IPS-NIHi11 (cell line): ENCODE measurements at regions not wholly inside any gene's neighbourhood (a gene's known extent, or its start where the extent isn't known, plus 50 kb on each side); places are given as distances from the start of the nearest gene placed in this dataset.
"Not testable (repeated sequence)": the region's sequence is repeated elsewhere in the genome, so short reads cannot be mapped to it uniquely, and the experiment has no call there.

Experiments
- DNase-seq: peaks from one replicate; pipeline ENCODE4 v3.0.0; 2012; ENCODE audit warnings: mixed read lengths, low spot score

DNA sequence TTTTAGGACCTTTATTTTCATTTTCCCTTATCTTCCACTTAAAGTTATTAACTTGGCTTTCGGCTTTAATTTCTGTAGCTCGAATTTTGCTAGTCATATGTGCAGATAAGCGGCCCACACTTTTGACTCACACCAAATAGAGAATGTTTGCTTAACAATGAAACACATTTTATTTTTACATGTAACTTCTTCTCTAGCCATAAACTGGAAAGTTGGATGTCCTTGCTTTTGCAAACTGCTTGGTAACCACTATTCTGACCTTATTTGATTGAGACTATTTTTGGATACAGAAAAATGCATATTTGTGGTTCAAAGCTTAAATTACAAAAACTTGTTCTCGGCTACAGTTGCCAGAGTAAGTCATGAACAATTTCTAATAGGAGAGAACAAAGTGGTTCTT, 600.0 kb downstream of the KCTD12 start:
- DNase-seq, result no peak

DNA sequence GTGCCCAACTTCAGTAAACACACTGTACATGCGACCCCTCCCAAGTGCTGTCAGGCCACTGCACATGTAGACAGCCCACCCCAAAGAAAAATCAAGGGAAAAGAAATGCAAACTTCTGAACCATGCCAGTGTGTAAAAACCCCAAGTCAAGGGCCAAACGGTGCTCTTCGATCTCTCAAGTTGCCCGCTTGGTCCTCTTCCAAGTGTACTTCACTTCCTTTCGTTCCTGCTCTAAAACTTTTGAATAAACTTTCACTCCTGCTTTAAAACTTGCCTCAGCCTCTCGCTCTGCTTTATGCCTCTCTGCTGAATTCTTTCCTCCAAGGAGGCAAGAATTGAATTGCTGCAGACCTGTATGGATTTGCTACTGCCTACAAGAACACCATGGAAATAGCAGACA, 600.7 kb downstream of the KCTD12 start:
- DNase-seq, result no peak

DNA sequence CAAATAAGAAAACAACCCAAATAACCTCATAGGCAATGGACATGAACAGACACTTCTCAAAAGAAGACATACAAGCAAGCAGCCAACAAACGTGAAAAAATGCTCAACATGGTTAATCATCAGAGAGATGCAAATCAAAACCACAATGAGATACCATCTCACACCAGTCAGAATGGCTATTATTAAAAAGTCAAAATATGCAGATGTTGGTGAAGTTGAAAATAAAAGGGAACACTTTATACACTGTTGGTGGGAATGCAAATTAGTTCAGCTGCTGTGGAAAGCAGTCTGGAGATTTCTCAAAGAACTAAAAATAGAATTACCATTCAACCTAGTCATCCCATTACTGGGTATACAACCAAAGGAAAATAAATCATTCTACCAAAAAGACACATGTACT, 606.4 kb downstream of the KCTD12 start:
- DNase-seq, result not testable (repeated sequence)

DNA sequence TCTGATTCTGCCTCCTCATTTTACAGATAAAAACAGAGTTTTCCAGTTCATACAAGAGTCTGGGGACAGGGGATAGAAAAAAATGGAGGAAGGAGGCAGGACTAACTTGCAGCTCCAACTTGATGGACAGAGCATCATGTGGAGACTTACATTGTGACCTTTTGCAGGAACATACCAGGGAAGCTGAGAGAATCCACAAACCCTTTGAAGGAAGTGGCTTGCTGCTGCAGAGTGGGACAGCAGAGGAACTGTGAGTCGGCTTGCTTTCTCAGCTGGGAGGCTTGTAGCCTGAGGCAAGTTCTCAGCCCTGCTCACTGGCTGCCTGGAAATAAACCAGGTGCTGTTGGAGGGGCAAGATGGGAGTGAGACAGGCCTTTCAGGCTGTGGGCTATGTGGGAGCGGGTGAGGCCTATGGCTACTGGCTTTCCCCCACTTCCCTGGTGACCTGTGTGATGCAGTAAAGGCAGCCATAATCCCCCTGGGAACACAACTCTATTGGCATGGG, 614.4 kb downstream of the KCTD12 start:
- DNase-seq, result no peak

DNA sequence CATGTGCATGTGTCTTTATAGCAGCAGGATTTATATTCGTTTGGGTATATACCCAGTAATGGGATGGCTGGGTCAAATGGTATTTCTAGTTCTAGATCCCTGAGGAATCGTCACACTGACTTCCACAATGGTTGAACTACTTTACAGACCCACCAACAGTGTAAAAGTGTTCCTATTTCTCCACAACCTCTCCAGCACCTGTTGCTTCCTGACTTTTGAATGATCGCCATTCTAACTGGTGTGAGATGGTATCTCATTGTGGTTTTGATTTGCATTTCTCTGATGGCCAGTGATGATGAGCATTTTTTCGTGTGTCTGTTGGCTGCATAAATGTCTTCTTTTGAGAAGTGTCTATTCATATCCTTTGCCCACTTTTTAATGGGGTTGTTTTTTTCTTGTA, 617.9 kb downstream of the KCTD12 start:
- not testable (repeated sequence) for DNase-seq

DNA sequence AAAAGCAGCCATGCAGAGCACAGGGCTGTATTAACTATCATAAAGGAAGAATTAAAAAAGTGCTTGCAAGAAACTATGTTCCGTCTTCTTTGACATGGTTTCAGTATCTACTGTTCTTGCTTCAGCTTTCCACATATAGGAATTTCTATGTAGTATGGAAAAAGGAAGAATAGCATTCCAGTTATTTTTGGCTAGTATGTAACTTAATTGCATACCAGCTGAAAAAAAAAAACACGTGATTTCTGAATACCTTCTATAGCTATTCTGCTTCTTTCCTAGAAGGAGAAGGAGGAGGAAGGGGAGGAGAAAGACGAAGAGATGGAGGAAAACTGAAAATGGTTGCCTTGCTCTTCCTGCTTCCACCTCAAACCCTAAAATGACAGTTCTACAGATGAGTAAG, 619.0 kb downstream of the KCTD12 start:
- DNase-seq, result no peak

DNA sequence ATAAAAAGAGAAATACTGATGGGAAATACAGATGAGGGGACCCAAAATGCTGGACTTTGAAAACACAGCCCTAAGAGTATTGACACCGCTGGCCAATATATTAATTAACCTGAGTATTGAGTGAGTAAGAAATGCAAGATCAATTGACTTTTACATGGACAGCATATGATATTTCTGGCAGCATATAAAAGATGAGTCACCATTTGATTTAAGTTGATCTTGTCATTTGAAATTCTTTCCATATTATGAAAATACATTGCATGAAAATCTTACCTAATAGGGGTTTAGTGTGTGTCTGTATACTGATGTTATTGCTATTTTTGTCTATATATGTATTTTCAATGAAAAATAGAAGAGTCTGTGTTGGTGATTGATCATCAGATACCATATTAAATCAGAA, 619.6 kb downstream of the KCTD12 start:
- DNase-seq, result no peak

DNA sequence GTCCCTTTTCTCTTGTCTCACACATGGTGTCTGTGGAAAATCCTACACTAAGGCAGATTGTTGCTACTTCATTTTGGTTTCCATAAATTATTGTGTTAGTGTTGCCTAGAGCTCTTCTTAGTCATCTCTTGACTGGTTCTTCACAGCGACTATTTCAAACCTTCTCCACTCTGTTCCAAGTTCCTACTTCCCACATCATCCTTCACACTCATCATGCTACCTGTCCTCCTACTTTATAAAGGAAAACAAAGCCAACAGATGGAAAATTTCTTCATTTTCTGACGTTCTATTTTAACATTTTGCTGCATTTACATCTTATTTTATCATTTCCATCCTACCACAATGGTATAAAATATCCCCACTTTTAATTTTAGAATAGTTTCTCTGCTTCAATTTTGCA, 614.1 kb downstream of the LMO7 start:
- DNase-seq, result no peak

DNA sequence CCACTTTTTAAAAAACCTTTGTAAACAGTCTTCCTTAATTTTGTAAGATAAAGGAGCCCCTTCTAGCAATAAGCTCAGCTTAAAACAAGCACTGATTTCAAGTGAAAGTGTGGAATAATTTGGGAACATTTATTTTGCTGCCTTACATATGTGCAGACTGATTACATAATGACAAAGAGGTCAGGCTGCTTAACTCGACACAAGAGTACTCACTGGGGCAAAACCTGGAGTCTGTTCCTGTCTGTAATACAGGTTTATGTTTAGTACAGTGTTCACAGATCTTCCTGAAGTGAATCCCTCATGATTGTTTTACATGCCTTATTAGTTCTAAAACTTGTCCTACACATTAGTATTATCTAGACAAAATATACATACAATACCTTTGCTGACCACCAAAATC, 609.8 kb downstream of the LMO7 start:
- DNase-seq, result no peak

DNA sequence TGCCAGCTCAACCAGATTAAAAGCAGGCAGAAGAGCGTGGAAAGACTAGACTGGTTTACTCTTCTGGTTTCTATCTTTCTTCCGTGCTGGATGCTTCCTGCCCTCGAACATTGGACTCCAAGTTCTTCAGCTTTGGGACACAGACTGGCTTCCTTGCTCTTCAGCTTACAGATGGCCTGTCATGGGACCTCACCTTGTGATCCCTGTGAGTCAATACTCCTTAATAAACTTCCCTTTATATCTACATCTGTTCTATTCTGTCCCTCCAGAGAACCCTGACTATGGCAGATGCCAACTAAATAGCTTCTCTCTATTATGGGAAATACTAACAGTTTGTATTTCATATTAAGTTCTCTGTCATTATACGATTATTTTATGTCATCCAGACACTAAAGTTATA, 609.1 kb downstream of the LMO7 start:
- DNase-seq, result no peak

DNA sequence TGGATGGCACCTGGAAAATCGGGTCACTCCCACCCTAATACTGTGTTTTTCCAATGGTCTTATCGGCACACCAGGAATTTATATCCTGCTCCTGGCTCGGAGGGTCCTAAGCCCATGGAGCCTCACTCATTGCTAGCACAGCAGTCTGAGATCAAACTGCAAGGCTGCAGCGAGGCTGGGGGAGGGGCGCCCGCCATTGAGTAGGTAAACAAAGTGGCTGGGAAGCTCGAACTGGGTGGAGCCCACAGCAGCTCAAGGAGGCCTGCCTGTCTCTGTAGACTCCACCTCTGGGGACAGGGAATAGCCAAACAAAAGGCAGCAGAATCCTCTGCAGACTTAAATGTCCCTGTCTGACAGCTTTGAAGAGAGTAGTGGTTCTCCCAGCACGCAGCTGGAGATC, 607.0 kb downstream of the LMO7 start:
- not testable (repeated sequence) for DNase-seq

DNA sequence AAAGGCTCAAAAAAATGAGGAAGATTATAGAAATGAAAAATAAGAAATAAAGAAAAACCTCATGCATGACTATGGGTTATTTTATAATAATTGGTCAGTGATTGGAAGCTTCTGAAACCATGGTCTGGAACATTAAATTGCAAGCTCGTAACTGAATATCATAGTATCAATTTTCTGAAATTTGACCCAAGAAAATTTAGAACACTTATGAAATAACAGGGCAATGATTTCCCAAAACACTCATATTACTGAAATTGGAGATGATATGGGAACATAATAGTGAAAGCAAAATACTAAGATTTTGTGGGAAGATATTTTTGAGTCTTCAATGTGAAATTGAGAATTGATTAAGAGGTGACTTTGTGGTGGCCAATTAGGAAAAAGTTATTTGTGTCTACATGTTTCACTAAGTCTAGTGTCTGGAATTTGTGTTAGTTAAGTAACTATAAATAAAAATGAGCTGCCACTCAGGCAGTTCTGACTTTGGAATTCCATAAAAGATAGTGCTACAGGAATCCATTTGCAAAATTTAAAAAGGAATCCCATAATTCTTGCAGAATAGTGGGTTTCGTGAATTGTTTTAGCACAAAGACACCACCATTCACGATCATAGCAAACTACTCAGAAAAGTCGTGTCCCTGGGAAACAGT, 603.0 kb downstream of the LMO7 start:
- no peak for DNase-seq

DNA sequence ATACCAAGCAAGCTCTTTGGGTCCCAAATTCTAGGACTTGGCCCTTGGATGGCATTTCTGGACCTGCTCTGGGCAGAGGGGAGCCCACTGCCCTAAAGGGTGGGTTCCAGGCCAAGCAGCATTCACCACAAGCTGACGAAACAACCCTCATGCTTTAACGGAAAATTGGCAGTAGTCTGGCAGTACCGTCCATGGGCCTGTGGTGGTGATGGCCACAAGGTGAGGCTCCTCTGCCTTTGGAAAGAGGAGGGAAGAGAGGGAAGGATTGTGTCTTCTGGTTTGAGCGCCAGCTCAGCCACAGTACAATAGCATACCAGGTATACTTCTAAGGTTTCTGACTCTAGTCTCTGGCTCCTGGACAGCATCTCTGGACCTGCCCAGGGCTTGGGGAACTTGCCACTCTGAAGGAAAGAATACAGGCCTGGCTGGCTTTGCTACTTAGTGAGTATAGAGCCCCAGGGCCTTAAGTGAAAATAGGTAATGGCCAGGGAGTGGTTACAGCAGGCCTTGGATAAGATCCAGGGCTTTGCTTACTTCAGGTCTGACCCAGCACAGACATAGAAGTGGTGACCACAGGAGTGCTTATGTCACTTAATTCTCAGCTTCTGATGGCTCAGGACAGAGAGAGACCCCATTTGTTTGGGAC, 595.5 kb downstream of the LMO7 start:
- no peak for DNase-seq

DNA sequence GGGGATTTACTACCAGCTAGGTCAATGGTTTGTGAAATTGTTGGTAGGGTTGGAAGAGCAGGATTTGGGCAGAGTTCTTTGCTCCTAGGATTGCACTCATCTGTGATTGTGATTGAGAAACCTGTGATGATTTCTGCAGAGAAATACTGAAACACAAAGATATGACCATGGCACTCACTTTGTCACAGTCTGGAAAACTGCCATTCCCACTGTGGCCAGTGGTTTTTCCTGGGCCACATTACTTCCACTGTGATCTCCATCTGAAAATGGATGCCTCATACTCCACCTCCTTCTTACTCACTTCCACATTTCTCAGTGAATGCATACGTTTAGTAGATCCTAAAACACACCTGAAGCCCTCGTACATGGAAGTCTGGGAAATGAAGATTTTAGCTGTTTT, 593.2 kb downstream of the LMO7 start:
- no peak for DNase-seq

DNA sequence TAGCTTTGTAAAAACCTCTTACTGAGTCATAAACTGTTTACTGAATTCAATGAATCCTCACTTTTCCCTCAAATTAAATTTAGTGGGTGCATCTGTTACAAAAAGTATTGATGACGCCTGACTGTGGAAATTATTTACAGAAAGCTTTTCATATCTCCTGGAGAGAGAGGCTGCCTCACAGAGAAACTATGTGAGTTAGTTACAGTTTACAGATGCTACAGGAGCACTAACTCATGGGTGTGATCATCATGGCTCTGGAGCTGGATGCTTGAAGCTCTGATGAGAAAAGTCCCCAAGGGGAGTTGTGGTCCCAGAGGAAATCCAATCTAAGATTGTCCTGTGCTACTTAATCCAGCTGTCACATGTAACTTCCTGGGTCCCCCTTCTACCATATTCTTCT, 590.8 kb downstream of the LMO7 start:
- no peak for DNase-seq

DNA sequence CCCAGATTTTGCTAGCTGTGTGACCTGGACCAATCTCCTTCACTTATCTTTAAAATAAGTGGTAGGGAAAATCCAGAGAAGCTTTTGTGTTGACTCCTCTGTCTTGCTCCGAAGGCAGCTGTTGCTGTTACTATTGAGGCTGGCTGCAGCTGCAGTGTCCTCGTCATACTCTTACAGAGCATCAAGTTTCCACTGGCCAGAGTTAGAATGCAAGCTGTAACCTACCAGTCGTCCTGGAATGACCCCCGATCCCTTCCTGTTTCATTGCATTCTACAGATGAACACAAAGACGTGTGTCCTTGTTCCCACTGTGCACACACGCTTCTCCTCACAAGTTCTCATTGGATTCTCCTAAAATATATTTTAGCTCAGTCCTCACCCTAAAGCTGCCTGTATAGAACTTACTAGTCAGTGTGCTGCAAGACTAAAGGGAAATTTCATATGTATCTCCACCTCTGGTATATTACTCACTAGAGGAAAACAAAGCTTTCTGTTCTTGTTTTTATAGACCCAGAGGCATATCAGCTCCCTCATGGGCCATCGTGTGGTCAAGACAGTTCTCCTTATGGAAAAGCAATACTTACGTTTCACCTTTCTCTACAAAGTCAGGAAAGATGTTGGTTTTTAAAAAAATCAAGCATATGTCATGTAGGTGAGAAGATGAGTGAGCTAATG, 589.8 kb downstream of the LMO7 start:
- DNase-seq, result peak; percentile 4

DNA sequence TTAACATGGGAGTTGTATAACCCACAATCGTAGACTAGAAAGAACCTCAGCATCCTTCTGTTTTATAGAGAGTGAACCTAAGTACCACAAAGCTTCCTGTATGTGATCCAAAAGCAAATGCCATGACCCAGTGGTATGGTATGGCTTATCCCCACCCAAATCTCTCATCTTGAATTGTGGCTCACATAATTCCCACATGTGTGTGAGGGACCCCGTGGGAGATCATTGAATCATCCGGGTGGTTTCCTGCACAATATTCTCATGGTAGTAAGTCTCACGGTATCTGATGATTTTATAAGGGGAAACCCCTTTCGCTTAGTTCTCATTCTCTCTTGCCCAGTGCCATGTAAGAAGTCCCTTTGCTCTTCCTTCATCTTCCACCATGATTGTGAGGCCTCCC, 587.9 kb downstream of the LMO7 start:
- no peak for DNase-seq

DNA sequence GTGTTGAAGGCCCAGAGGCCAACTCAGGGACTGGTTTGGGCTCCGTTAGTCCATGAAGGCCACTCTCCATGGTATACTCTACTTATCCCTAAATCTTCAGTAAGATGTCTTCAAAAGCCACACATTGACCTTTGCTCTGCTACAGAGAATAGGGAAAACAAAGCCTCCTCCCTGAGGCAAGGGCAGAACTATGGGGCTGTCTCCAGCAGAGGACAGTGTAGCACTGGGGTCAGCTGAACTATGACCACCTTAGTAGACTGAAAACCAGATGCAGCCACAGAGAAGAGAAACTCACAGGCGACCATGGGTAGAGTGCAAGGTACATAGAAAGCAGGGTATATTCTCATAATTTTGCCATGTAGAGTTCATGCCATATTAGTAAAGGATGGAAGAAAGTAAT, 587.4 kb downstream of the LMO7 start:
- peak; percentile 16 for DNase-seq

DNA sequence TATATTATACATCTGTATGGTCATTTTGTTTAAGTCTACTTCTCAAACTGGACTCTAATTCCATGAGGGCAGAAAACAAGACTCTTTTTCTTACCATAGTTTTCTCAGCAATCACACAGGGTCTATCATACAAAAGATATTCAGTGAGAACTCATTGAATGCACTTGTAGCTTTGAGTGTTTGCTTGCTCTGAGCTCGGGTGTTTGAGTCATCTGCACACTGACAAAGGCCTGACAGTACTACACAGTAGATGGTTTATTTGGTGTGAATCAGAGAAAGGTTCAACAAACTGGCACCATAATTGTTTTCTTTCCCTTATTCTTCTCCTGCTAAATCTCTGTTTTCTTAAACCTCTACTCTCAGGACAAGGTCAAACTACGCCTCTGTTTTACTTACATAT, 586.4 kb downstream of the LMO7 start:
- no peak for DNase-seq

DNA sequence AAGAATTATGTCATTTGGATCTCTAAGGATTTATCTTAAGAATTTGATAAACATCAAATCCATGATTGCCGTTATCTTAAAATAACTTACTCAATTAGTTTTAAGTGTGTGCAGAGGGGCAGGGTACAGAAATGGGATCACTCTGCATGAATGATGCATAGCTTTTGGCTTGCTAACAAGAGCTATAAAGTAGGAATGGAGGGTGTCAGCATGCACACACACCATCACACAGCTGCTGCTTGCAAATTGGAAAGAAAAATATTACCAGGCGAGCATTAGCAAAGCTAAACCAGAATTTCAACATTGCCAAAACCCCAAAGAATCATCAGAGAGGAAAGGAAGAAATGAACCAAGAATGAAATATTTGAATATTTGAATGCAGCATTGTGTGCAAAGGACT, 580.6 kb downstream of the LMO7 start:
- no peak for DNase-seq

DNA sequence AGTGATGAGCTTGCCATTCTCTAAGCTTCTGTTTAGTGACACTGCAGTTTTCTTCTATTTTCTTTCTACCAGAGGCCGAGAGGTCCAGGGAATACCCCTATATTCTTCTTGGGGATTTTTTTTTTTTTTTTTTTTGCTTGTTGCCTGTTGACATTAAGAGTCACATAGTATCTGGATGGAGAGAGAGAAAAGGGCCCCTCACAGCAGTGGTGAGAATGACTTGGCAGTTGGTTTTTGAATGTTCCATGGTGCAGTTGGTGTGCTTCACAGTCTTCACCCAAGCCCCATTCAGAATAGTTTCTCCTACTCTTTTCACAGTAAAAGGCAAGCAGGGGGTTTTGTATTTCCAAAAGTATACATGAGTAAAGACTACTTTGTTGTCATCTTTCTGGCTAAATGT, 577.9 kb downstream of the LMO7 start:
- DNase-seq, result no peak

DNA sequence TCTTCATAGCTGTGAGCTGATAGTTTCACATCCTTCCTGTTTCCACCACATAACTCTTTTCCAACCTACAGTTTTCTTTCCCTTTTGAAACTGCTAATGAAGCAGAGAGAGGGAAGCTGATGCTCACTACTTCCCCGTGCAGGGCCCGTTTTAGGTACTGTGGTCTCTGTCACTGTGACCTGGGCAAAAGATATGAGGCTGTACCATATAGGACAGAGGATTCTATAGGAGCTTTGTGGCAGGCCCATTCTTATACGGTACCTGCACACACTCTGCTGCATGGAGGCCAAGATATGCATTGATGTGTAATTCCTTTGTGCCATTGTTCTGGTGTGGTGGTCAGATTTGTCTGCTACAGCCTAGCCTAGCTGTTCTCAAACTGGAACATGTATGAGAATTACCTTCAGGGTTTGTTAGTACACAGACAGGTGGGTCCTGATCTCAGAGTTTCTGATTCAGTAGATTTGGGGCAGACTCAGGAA, 577.3 kb downstream of the LMO7 start:
- DNase-seq, result no peak

DNA sequence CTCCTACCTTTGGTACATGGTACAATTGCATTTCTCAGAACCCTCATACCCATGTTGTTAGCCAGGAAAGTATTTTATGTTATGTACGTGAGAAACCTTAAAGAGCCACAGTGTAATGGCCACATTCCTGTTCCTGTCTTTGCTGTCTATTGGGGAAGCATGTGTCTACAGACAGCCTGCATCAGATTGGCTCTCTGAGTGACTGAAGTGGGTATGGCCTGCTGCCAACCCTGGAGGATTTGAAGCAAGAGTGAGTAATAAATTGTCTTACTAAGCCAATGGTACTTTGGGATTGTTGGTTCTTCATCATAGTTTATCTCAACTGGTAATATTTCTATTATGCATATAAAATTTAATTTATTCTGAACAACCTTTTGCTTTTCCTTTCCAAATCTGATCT, 574.1 kb downstream of the LMO7 start:
- DNase-seq, result no peak
